ENCODE measurements at regions not wholly inside any gene's neighbourhood (a gene's known extent, or its start where the extent isn't known, plus 50 kb on each side); places are given as distances from the start of the nearest gene placed in this dataset.

DNA sequence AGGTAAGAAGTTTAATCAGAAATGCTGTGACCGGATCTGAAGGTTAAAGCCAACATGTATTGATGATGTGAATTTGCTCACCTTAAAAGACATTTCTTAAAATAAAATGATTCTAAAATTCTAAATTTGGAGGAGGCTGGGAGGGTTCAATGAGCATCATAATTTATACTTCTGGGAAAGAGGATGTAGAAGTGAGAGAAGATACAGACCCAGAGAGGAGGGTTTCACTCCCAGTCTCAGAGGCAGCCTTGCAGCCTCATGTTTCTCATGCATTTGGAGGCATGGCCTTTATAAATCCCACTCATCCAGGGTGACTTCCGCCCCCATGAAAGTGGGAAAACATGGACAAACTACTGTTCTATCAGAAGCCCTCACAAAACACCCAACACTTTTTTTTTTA lies 305.6 kb upstream of the PITRM1 start:
- DNase-seq = peak; percentile 25

DNA sequence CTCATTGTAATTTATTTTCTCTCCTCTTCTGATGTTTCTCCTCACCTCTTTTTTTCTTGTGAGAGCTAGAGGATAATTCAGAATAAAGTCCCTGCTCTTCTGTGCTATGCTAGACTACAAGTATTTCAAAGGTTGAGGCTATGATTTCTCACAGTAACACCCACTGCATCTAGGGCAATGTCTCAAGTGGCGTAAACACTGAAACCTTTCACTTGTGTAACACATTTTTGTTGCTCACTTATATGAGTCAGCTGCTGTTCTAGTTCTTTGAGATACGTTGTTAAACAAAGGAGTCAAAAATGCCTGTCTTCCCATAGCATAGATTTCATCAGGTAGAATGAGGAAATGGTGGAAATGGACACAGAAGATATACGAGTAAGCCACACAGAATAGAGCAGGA lies 305.1 kb upstream of the PITRM1 start:
- DNase-seq = peak; percentile 82

DNA sequence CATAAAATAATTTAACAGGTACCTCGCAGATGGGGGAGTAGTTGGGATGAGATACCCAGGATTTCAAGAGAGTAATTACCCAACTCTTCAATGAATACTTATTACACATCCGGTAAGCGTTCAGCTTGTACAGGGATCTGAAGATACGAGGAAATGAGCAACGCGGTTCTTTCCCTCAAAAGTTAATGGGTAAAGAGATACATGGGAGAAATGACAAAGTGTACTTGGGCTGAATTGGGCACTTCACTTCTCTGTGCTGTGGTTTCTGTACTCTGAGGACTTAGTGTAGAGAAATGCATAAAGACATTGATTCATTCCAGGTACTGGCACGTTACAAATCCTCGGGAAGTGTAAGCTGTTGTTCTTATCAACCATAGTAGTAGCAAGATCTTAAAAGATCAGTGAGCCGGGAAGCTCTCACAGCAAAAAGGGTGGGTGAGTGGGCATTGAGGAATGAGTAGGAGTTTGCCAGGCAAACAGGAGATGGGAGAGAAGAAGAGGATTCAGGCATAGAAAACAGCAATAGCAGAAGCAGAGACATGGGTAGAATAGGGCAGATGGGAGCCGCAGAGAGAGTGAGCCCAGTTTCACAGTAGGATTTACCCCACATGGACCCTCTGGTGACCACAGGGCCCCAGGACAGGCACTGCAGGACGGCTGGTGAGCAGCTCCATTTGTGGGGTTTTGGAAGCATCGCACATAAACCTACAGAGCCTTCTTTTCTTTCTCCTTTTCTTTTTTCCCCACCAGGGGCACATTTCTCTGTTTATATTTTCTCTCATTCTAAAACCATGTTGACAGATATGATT lies 304.3 kb upstream of the PITRM1 start:
- DNase-seq = no peak

DNA sequence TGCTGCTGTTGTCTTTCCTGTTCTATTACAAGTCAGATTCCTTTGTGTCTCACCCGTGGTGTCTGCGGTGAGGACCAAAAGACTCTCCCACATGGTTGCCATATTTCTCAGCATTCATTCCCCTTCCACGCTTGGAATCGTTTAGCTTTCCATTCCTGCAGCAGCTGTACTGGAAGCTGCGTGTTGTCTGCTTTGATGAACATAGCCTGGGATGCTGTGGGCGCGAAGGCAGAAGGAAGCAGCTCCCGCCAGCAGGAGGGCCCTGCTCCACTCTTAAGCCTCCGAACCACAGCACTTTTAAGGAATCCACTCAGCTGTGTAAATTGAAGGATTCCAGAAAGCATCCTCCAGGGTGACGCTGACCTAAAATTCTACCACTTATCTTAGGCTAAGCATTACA lies 303.6 kb upstream of the PITRM1 start:
- no peak for DNase-seq

DNA sequence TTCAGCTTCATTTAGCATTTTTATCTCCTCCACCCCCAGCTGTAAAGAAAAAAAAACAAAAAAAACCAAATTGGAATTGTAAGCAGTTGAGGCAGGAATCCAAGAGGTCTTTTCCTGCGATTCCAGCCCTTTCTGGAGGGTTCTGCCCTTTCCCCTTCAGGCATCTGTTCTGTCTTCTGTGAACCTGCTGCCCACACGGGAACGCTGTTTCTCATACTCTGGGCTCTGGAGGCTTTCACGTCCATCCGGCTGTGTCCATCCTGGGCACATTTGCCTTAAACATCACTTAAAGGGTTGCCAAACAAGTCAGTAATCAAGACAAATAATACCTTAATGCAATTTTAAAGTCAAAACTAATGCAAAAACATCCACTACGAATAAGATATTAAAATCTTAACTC lies 302.8 kb upstream of the PITRM1 start:
- DNase-seq = no peak

DNA sequence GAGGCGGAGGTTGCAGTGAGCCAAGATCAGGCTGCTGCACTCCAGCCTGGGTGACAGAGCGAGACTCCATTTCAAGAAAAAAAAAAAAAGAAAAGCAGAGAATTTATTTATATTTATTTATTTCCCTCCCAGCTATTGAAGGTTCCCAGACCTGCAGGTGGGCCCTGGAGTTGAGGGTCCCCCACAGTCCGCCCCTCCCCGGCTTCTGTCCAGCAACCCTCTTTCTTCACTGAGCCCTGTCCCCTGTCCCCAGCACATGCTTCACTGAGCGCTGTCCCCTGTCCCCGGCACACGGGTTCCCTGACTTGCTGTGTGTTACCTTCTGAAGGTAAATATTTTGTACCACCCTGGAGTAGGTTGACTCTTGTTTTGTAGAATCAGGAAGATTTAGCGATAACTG lies 301.7 kb upstream of the PITRM1 start:
- no peak for DNase-seq

DNA sequence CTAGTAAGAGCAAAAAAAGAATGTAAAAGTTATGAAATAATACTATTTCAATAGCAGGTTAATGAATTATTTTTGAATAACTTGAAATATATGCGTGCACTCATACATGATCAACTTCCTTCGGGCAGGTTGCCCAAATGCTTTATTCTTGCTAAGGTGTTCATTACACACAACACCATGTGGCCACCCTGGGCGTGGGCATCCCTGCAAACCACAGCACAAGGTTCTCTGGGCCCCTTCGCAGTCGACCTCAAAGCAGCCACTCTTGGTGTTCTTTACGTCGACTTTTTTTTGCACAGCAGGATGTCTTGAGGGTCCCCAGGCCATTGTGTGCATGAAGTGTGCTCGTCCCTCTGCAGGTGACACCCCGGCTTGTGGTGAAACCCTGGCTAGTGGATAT lies 300.7 kb upstream of the PITRM1 start:
- DNase-seq = no peak

DNA sequence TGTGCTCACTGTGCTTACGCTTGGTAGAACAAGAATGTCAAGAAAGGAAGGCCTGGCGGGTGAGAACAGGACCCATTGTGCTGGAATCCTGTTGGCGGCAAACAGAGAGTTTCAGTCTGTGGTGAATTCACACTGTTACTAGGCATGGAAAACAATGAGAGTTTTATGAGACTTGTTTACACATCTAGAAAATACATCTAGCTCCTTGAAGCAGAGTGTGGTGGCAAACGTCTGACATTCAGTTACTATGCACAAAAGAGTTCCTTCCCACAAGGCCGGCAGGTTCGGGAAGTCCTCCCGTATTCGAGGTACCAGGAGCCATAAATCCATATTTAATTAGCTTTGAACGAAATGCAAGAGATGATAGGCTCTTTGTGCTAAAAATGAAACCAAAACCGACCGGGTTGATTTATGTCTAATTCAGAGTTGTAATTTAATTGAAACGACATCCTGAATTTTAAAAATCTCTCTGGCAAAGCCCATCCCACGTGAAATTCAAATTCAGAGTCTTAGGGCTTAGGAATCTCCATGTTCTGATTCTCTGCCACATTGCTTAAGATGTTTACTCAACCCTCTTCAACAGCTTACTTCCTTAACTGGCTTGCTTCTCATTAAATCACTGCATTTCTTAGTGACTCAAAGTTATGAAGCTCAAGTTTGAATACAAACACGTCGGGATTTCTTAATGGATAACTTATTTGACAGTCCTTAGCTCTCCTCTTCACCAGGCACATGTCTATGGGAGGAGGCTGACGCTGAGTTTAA lies 299.9 kb upstream of the PITRM1 start:
- DNase-seq = peak; percentile 84

DNA sequence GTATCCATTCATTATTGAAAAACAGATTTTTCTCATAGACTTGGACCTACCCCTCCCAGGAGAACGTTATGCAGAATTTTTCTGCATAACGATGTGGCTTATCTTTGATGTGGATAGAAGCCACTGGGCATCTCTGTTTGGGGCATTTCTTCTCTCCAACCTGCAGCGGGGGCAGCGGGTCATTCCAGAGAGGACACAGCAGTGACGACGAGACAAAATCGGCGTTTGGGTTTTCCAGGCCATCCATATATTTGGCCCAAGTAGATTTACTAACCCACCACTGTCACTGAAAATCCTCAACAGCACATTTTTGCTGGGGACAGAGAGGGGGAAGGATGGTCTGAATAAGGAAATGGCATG lies 299.3 kb upstream of the PITRM1 start:
- DNase-seq = no peak

DNA sequence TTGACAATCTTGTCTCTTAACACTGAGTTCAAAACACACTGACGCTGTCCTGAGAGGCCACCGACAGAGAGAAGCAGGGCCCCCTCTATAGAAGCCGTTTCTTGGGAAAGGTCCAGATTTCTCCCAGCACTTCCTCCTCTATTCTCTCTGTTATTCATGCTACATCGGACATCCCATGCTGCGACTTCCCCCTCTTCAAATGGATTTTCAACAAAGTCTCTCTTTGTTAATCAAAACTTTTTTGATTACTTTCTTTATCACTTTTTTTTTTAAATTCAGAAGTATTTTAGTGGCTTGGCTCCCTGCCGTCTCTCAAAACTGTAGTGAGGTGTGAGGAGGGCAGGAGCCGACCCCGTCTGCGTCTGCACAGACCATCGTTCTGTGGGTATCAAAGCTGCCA lies 298.9 kb upstream of the PITRM1 start:
- peak; percentile 24 for DNase-seq

DNA sequence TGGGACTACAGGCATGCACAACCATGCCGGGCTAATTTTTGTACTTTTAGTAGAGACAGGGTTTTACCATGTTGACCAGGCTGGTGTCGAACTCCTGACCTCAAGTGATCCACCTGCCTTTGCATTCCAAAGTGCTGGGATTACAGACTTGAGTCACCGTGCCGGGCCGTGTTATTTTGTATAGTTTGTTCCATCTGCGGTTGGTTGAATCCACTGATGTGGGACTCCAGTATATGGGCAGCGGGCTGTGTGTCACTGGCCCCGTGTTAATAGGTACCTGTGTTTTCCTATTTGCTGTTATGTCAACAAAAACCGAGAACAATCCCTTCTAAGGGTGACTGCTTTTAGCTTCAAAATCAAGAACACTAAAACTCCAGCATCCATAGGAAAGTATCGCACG lies 297.6 kb upstream of the PITRM1 start:
- DNase-seq = no peak

DNA sequence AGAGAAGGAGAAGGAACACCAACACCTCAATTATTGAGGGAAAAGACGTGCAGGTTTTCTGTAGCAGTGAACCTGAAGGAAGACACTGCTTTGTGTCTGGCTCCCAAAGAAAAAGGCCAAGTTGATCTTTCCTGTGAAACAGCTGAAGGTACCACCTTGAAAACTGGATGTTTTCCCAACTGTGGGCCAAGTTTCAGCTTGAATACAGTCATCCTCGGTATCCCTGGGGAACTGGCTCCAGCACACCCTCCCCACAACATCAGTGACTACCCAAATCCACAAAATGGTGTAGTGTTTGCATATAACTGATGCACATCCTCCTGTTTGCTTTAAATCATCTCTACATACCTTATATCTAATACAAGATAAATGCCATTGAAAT lies 297.0 kb upstream of the PITRM1 start:
- DNase-seq = no peak

DNA sequence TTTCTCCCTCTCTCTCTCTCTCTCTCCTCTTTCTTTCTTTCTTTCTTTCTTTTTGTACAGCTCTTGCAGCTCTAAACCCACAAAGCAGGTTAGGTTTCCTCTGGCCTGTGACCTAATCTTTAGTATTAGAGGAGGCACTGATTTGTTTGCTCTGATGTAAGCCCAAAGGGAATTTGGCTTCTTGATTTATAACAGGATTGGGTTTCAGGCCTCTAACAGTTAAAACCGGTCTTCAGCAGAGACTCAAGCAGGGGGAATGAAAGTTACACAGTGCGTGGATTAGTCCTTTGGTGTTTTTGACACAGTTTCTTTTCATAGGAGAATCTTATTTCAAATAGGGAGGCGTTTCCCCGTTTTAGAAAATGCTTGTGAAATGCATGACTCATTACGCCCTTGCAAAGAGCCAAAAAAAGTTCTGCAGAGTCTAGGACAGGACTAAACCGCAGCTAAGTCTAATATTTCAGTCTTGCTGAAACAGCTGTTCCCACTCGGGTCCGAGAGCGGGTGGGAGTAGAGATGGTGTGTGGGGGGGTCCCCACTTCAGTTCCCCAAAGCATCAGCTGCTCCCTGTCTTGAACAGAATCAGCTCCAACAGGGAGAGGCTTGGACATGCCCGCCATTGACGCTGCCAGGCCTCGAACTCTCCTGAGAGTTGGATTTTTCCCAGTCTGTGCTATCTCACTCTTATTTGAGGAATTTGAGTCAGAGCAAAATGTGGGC lies 296.5 kb upstream of the PITRM1 start:
- DNase-seq = peak; percentile 91

DNA sequence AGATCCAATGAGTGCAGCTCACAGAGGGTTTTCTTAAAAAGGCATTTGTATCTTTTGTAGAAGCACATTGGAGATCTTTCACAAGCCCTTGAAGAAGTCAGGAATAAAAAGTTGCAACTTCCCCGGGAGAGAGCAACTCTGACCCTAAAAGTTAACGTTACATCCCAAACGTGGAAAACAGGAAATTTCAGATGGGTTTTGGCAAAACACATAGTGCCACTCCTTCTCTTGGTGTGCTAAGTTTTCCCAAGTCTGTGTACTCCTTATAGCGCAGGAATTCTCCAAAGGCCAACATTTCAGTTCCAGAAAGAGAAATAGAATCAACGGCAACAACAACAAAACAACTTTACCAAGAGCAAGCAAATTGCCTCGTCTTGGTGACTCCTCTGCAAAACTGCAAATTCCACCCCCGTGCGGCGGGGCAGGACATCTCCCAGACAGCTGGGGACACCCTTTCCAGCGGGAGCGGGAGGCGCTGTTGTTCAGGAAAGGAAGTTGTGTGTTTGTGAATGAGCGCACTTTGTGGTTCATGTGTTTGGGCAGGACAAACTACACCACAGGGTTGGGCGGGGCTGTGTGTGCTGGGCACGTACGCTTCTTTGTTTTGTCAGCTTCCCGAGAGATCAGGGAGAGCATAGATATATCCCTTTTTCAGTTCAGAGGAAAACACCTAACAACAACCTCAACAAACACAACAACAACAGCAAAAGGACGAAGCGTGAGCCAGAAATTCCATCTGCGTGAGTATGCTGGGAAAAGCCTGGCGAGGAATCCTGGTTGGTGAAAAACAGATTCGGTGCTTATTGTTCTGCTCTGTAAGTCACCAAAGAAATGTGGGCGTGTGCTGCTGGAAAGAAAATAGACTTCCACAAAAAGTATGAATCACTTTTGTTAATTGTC lies 294.7 kb upstream of the PITRM1 start:
- DNase-seq = peak; percentile 85

DNA sequence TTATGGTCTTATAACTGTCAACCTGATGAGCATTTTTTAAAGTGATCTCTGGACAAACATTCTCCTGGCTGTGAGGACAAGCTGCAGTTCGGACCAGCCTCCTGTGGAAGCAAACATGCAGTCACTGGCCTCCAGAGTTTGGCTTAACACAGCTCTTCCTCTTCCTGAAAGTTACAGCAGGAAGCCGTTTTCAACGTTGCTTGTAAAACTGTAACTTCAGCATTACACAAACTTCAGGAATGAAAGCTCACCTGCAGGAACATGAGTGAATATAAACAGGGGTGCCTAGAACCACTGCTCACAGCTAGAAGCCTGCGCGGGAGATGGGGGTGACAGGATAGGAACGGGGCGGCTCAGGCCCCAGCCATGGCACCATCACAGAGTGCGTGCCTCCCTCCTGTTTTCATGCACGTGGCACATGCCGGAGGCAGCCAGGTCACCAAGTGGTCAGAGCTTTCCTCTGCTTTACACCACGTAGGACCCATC lies 292.9 kb upstream of the PITRM1 start:
- DNase-seq = peak; percentile 32

DNA sequence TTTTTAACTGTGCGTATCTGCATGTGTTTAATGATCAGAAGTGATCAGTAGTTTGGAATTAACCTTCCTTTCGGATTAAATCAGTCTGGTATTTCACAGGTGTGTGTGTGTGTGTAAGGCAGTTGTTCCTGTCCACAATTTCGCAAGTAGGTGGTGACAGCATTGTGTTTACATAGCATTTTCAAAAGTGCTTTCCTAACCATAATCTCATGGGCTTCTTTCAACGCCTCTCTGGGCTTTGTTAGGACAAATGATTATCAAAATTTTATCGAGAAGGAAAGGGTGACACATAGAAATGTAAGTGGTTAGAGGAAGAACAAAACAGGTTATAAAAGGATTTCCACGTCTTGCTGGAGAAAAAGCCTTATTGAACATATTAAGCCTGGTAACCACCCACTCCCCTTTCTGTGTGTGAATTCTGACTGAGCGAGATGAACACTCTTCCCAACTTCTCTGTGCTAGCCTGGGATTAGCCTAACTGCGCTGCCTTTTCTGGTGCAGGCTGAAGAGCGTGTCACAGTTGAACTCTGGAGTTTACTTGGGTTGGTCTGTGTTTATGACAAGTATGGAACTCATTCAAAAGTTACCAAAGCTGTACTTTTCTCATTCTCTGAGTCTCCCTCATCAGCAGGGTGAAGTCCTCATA lies 292.3 kb upstream of the PITRM1 start:
- DNase-seq = no peak

DNA sequence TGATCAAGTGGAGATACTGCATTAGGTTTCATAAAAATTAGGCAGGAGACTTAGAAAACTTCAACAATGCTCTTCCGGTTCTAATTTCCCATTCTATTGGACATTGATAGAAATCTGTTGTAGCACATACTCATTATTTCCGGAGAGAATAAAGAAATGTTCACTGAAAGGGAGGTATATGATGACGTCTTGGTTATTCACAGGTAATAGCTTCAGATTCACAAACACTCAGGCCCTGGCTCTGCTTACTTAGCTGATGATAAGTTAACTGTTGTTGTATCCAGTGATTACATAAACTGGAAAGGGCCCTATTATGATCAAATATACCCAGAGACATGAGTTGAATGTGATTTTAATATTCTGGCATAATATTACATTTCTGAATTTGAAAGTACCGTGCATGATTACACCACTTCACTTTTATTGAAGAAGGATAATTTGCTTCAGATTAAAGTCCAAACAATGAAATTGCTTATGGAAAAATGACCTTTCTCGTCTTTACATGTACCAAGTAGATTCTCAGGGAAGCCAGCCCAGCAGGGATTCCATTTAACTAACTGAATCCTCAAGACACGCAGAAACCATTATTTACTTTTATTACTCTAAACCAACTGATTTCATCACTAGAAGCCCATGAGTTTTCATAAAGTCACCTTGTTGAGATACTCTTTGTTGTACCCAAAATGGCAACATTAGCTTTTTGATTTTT lies 288.0 kb upstream of the PITRM1 start:
- DNase-seq = no peak

DNA sequence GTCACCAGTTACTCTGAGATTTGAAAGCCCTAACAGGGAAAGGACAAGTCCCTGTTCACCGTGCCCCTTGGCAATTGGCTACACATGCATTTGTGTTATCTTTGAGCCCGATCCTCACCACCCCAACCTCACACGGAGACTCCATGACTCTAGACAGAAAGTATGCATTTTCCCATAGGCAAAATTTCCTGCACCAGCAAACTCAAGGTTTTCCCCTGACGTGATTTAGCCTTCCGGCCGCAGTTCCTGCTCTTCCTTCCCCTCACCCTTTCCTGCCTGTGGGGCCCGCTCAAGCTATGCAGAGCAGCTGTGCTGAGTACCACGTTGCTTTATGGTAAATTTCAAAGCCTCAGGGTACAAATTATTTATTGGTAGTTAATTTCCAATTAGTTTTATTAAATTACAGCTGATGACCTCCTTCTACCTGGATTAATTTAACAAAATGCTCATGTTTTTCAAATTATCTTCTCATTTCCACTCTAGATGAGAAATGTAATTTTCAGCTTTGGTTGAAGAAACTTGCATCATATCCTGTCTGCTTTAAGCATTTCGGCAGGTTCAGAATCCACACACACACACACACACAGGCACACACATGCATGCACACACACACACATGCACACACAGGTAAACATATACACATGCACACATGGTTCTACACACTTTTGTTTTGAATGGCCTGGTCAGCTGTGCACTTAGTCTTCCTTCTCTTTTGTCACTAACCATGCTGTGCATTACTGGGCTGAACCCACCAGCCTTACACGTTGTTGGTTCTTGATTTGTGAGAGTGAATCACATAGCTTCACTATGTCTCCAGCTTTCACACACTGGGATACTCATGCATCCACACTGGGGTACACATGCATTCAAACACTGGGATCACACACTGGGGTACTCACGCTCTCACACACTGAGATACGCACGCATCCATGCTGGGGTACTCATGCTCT lies 283.1 kb upstream of the PITRM1 start:
- DNase-seq = no peak

DNA sequence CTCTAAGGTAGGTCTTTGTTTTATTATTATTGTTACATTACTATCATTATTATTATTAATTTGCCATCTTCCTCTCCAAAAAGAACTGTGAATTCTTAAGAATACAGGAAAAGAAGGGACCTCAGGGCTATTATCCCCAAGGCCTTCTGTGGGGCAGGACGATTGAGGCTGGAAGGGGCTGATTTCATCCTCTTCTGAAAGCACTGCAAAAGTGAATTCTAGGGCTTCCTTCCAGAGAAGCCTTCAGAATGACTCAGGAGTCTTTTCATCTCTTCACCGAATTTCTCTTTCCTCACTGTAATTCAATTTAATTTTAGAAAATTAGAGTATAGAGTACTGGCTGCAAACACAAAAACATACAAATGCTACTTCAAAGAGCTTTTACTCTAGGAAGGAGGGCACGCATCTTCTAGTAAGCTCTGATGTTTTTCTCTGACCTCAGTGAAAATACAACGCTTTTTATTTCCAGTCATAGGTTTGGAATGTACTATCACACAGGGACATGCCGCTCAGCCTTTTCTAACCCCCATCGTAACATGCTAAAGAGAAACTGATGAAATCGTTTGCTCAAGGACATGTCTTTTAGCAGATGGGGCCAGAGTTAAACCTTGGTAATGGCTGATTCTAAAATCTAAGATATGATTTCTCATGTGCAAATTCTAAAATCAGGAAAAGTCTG lies 280.2 kb upstream of the PITRM1 start:
- DNase-seq = no peak

DNA sequence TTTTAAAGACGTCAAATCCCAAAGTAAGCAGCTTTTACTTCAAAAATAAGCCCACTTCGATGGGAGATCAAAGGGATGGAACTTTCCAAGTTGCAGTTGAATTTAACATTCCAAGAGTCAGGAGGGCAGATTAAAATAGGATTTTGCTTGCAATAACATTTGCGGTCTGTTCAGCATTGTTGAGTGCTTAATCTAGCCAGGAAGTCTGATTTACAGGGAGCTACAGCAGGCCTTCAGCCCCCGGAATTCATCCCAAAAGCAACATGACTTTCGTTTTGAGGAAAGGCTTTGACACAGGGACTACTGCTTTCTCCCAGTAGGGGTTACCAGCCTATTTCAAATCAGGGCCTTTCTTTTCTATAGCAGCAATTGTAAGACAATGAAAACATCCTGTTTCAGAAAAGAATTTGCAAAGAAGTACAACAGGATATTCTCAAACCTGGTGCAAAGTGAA lies 279.6 kb upstream of the PITRM1 start:
- no peak for DNase-seq

Data from suppressor macrophage treated with lipopolysaccharide for 4 hours (primary cell).